ENCODE measurements at regions not wholly inside any gene's neighbourhood (a gene's known extent, or its start where the extent isn't known, plus 50 kb on each side); places are given as distances from the start of the nearest gene placed in this dataset.

DNA sequence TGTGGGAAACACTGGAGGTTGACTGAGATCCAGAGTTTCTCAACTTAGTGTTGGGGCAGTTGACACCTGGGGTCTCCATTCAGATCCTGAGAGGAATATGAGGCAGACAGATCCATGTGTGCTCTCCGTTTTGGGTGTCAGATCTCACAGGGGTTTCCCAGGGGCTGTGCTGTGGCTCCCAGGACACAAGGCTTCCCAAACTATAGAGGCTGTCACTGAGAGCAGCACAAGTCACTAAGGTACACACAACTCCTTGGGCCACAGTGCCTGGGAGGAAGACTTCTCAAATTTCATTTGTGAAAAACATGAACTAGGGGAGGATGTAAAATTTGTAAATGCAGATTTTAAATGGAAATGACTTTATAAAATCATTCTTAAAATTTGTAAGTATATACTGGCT, 363.6 kb downstream of the FBXO8 start:
- TF ChIP-seq RFX5 (IDR thresholded peaks at IDR 0.05; ENCODE audit: borderline replicate concordance, low read depth, low read length) = no peak
- TF ChIP-seq, protein P1, sequence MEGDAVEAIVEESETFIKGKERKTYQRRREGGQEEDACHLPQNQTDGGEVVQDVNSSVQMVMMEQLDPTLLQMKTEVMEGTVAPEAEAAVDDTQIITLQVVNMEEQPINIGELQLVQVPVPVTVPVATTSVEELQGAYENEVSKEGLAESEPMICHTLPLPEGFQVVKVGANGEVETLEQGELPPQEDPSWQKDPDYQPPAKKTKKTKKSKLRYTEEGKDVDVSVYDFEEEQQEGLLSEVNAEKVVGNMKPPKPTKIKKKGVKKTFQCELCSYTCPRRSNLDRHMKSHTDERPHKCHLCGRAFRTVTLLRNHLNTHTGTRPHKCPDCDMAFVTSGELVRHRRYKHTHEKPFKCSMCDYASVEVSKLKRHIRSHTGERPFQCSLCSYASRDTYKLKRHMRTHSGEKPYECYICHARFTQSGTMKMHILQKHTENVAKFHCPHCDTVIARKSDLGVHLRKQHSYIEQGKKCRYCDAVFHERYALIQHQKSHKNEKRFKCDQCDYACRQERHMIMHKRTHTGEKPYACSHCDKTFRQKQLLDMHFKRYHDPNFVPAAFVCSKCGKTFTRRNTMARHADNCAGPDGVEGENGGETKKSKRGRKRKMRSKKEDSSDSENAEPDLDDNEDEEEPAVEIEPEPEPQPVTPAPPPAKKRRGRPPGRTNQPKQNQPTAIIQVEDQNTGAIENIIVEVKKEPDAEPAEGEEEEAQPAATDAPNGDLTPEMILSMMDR (IDR thresholded peaks at IDR 0.05; ENCODE audit: control extremely low read depth in 1 of 3, insufficient read depth in 1 of 3, low read depth in 1 of 3, low read length in 3 of 3) = no peak
- TF ChIP-seq CEBPB (IDR thresholded peaks at IDR 0.05; ENCODE audit: low read depth, low read length) = no peak
- TF ChIP-seq CTBP2 (IDR thresholded peaks at IDR 0.05; ENCODE audit: borderline replicate concordance, insufficient read depth, insufficient read length, low read length) = no peak
